Endothelial cell of umbilical vein (primary cell): ENCODE measurements at regions not wholly inside any gene's neighbourhood (a gene's known extent, or its start where the extent isn't known, plus 50 kb on each side); places are given as distances from the start of the nearest gene placed in this dataset.

Experiments
- BruUV-seq: library from RNA; stranded (reverse); fragments of 400-500 nt; replicated peaks from 2 replicates; lab custom pipeline; 2021; lab: Mats Ljungman, UMichigan
- CTCF ChIA-PET: fragments of 300-600, 350-600 bp; sonication (Branson Sonifier 250); formaldehyde crosslinking; loops from one replicate; lab custom pipeline; 2021; ENCODE audit warnings: antibody characterized with exemption, inconsistent platforms; lab: Charles Lee
- POLR2A ChIA-PET: fragments of 300-600, 350-600 bp; sonication (Branson Sonifier 250); formaldehyde crosslinking; loops from one replicate; lab custom pipeline; 2021; ENCODE audit warnings: antibody characterized with exemption, inconsistent platforms; lab: Charles Lee
- DNase-seq: peaks from one replicate; pipeline ENCODE4 v3.0.0-alpha.2; 2011; ENCODE audit warnings: low read depth, low spot score
- FAIRE-seq: peaks from 2 replicates; lab custom pipeline; 2011; peaks lifted over from hg19 to GRCh38; lab: Jason Lieb, UNC
- H2AFZ ChIP-seq: 2 replicates; pipeline ENCODE4 v1.6.0; 2012; ENCODE audit warnings: low read depth, low read length, control low read depth, inconsistent platforms
- H3K27ac ChIP-seq: 2 replicates; pipeline ENCODE4 v1.5.1; 2011; ENCODE audit warnings: low read depth, mild to moderate bottlenecking, control low read depth, low read length, moderate library complexity; ENCODE audit not compliant: insufficient read depth
- H3K27me3 ChIP-seq, 2 experiments: 2 replicates each; pipeline versions ENCODE4 v1.6.0 to v1.6.1; 2011; ENCODE audit warnings: low read length in 2 of 2, mixed read lengths in 1 of 2; ENCODE audit not compliant: control insufficient read depth in 2 of 2, insufficient read depth in 2 of 2
- H3K36me3 ChIP-seq, 2 experiments: 2 replicates in 1 of 2; 3 replicates in 1 of 2; pipeline ENCODE4 v1.5.1; 2011; ENCODE audit warnings: low read length in 2 of 2, mild to moderate bottlenecking in 1 of 2, moderate library complexity in 1 of 2; ENCODE audit not compliant: control insufficient read depth in 2 of 2, insufficient read depth in 2 of 2; ENCODE audit errors: extremely low read depth in 1 of 2
- H3K4me1 ChIP-seq: 3 replicates; pipeline ENCODE4 v1.5.1; 2011; ENCODE audit warnings: mild to moderate bottlenecking, low read length; ENCODE audit not compliant: control insufficient read depth, insufficient read depth; ENCODE audit errors: extremely low read depth
- H3K4me2 ChIP-seq: 2 replicates; pipeline ENCODE4 v1.6.1; 2011; ENCODE audit warnings: low read length, control low read depth, mixed read lengths; ENCODE audit not compliant: insufficient read depth
- H3K4me3 ChIP-seq, 3 experiments: fragments of 200-600 bp in 1 of 3; sonication (generic), shearing (Covaris generic) in 1 of 3; replicated peaks in 1 of 3; 2 replicates each; pipeline ENCODE4 v1.5.1; 2011 to 2016; ENCODE audit warnings: control low read depth in 3 of 3, low read length in 3 of 3, mild to moderate bottlenecking in 2 of 3, inconsistent platforms in 1 of 3, low read depth in 1 of 3, moderate library complexity in 1 of 3; ENCODE audit not compliant: insufficient read depth in 1 of 3
- H3K79me2 ChIP-seq: 2 replicates; pipeline ENCODE4 v1.6.0; 2012; ENCODE audit warnings: low read length, inconsistent platforms; ENCODE audit not compliant: control insufficient read depth, insufficient read depth
- H3K9ac ChIP-seq: replicated peaks from 2 replicates; pipeline ENCODE3; 2011; ENCODE audit warnings: low read length, control low read depth; ENCODE audit not compliant: insufficient read depth; ENCODE audit errors: extremely low read depth
- H3K9me1 ChIP-seq: replicated peaks from 3 replicates; pipeline ENCODE4 v1.6.0; 2011; ENCODE audit warnings: mild to moderate bottlenecking, low read length; ENCODE audit not compliant: control insufficient read depth, insufficient read depth; ENCODE audit errors: extremely low read depth
- H3K9me3 ChIP-seq: replicated peaks from 2 replicates; pipeline ENCODE4 v1.5.1; 2012; ENCODE audit warnings: low read length, inconsistent platforms; ENCODE audit not compliant: control insufficient read depth, insufficient read depth
- H4K20me1 ChIP-seq: replicated peaks from 2 replicates; pipeline ENCODE3; 2011; ENCODE audit warnings: mild to moderate bottlenecking, low read length; ENCODE audit not compliant: control insufficient read depth, insufficient read depth; ENCODE audit errors: extremely low read depth
- CTCF ChIP-seq, 2 donors: IDR thresholded peaks; 1 replicate in 1 of 2; 2 replicates in 1 of 2; pipeline ENCODE4 v1.5.1; 2011; ENCODE audit warnings: low read length in 2 of 2, mild to moderate bottlenecking in 2 of 2, moderate library complexity in 2 of 2, control low read depth in 1 of 2, inconsistent platforms in 1 of 2, low read depth in 1 of 2; ENCODE audit not compliant: insufficient read depth in 1 of 2; ENCODE audit errors: extremely low read depth in 1 of 2
- EZH2 ChIP-seq: IDR thresholded peaks from 2 replicates; pipeline ENCODE4 v1.6.1; 2012; ENCODE audit warnings: borderline replicate concordance, low read depth, mild to moderate bottlenecking, moderate library complexity, low read length, inconsistent platforms; ENCODE audit not compliant: severe bottlenecking
- FOS ChIP-seq: IDR thresholded peaks from 2 replicates; pipeline ENCODE4 v1.6.1; 2011; ENCODE audit warnings: mild to moderate bottlenecking, low read length, moderate library complexity, borderline replicate concordance; ENCODE audit not compliant: insufficient read depth
- GATA2 ChIP-seq: IDR thresholded peaks from 2 replicates; pipeline ENCODE4 v1.7.0; 2011; ENCODE audit warnings: low read depth, mild to moderate bottlenecking, moderate library complexity, mixed read lengths, low read length; ENCODE audit not compliant: insufficient read length, insufficient read depth
- JUN ChIP-seq: IDR thresholded peaks from 2 replicates; pipeline ENCODE4 v1.6.1; 2011; ENCODE audit warnings: borderline replicate concordance, low read depth; ENCODE audit not compliant: insufficient read length, insufficient read depth
- MYC ChIP-seq: IDR thresholded peaks from one replicate; pipeline ENCODE4 v1.6.1; 2011; ENCODE audit warnings: mild to moderate bottlenecking, low read depth, low read length
- POLR2A ChIP-seq: IDR thresholded peaks from 2 replicates; pipeline ENCODE4 v1.6.1; 2012; ENCODE audit warnings: low read depth, mild to moderate bottlenecking, control low read depth, low read length
- POLR2AphosphoS5 ChIP-seq: IDR thresholded peaks from 2 replicates; pipeline ENCODE4 v1.6.1; 2012; ENCODE audit warnings: low read depth, mild to moderate bottlenecking, control low read depth, low read length, moderate library complexity; ENCODE audit not compliant: insufficient read depth
- dilution Hi-C: fragments of 300-500 bp; cut with MboI; formaldehyde crosslinking; loops from one replicate; pipeline ENCODE4 v1.15.0; 2019; ENCODE audit warnings: low sequenced_read_pairs; ENCODE audit not compliant: extremely low pct_ligation_motif_present
- intact Hi-C: fragments of 100-400 bp; cut with micrococcal nuclease; formaldehyde crosslinking; loops from one replicate; pipeline ENCODE4 v1.10.0; 2022
- TF ChIP-seq, protein P1 (sequence below): IDR thresholded peaks from 2 replicates; pipeline ENCODE4 v1.6.1; 2011; ENCODE audit not compliant: insufficient read depth, insufficient read length

DNA sequence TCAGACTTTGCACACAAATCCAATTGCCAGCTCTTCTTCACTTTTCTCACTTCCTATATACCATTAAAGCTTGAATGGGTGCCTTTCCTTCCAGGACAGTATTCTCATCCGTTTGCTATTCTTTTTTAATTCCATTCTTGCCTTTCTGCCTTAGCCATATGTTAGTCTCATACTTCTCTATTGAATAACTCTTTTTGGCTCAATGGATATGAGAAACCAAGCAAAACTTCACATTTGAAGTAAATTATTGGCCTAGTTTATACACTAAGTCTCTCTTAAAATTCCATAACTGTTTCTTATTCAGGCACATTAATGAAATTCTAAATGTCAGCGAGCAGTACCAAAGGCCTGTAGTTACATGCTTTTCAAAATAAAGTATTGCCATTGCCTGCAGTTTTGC is 129.6 kb upstream of the FRY start:
- Histone ChIP-seq H3K4me2 (no peak overlapping the region), H3K36me3 (no peaks in the 10 kb centered on the region), H3K4me3 (no peak overlapping the region), H3K27me3 (peaks cover 3 to 5% of the 10 kb centered on the region in 2 experiments), H3K9ac (no peak overlapping the region), H3K4me1 (no peaks in the 10 kb centered on the region), H3K27ac (no peak overlapping the region), H4K20me1 (no peaks in the 10 kb centered on the region), H2AFZ (no peak overlapping the region), H3K9me3 (no peaks in the 10 kb centered on the region), H3K79me2 (no peaks in the 10 kb centered on the region), H3K9me1 (no peaks in the 10 kb centered on the region)
- TF ChIP-seq FOS: no peak
- no peak for TF ChIP-seq POLR2A
- TF ChIP-seq EZH2: no peak
- no peak for TF ChIP-seq POLR2AphosphoS5
- TF ChIP-seq MYC: no peak
- TF ChIP-seq, protein P1, sequence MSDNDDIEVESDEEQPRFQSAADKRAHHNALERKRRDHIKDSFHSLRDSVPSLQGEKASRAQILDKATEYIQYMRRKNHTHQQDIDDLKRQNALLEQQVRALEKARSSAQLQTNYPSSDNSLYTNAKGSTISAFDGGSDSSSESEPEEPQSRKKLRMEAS: no peak
- TF ChIP-seq CTCF (IDR thresholded peaks at IDR 0.05; ENCODE audit: extremely low read depth in 1 of 2, insufficient read depth in 1 of 2, low read depth in 1 of 2, low read length in 2 of 2): no peak
- TF ChIP-seq GATA2: no peak
- TF ChIP-seq JUN: no peak
- BruUV-seq: no TSS peak
- POLR2A ChIA-PET: no interaction called here
- no peak for FAIRE-seq
- no peak for DNase-seq
- dilution Hi-C loops: no loop called here
- intact Hi-C loops: no loop called here
- CTCF ChIA-PET: interaction anchor here (2.1 kb wide), 1 partner anchor 8 kb away, joined by 9 read pairs; no protein-coding TSS in a partner anchor
